K562 (cell line): ENCODE measurements at regions not wholly inside any gene's neighbourhood (a gene's known extent, or its start where the extent isn't known, plus 50 kb on each side); places are given as distances from the start of the nearest gene placed in this dataset.

Source experiments
- FOXJ2 ChIP-seq: fragments of 200-800 bp; sonication (Bioruptor generic); IDR thresholded peaks from 2 replicates; pipeline ENCODE4 v1.6.1; 2016; ENCODE audit warnings: missing genetic modification characterization, missing compliant biosample characterization
- MAFG ChIP-seq: fragments of 450-650 bp; conservative IDR thresholded peaks from 2 replicates; pipeline ENCODE4 v1.6.1; 2016; ENCODE audit warnings: missing genetic modification characterization, missing compliant biosample characterization
- TCF3 ChIP-seq: sonication (generic); formaldehyde crosslinking; IDR thresholded peaks from 2 replicates; pipeline ENCODE4 v1.4.0; 2020; ENCODE audit warnings: mild to moderate bottlenecking, missing genetic modification reagents
- TGIF2 ChIP-seq: sonication (generic); formaldehyde crosslinking; IDR thresholded peaks from 2 replicates; pipeline ENCODE4 v1.8.1; 2022; ENCODE audit warnings: mild to moderate bottlenecking, missing genetic modification reagents, moderate library complexity
- ZZZ3 ChIP-seq: fragments of 450-650 bp; IDR thresholded peaks from 2 replicates; pipeline ENCODE4 v1.6.1; 2016; ENCODE audit warnings: antibody characterized with exemption, mild to moderate bottlenecking, moderate library complexity
- TF ChIP-seq, protein P1 (sequence below): sonication (generic); formaldehyde crosslinking; IDR thresholded peaks from 2 replicates; pipeline ENCODE4 v1.8.0; 2023; ENCODE audit warnings: mild to moderate bottlenecking, missing genetic modification reagents
- TF ChIP-seq, protein P2 (sequence below): sonication (generic); IDR thresholded peaks from 2 replicates; pipeline ENCODE4 v1.6.1; 2016
- TF ChIP-seq, protein P3 (sequence below), 2 experiments: fragments of 450-650 bp; formaldehyde crosslinking in 1 of 2; IDR thresholded peaks; 2 replicates each; pipeline versions ENCODE4 v1.4.0 to v1.6.1; 2014 to 2020; ENCODE audit warnings: mild to moderate bottlenecking in 2 of 2, borderline replicate concordance in 1 of 2, low read depth in 1 of 2
- TF ChIP-seq, protein P4 (sequence below): fragments of 450-650 bp; IDR thresholded peaks from 2 replicates; pipeline ENCODE4 v1.6.1; 2017; ENCODE audit warnings: antibody characterized with exemption, mild to moderate bottlenecking

DNA sequence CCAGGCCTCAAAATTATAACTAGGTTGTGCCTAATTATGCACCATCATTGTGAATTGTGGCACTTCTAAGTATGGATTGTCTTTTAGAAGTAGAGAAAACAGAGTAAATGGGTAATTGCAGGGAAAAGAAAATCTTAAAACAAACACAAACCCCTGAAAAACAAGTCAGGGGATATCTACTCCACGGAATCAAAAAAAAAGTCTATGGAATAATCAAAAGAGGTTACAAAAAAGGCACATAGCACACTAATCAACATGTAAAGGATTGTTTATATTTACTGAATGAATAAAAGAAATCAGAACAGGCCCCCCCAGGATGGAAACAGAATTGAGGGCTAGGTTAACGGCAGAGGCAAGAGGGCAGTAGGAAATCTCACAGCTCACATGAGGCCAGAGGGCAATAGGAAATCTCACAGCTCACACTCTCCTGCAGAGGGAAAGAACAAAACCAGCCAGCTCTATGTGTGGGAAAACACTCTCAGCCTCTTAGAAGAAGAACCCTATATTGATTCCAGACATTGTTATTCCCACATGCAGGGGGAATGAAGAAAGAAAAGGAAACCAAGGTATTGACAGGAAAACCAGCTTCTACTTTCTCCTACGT, 72.7 kb upstream of the FNDC3B start (continued):
- TF ChIP-seq, protein P1, sequence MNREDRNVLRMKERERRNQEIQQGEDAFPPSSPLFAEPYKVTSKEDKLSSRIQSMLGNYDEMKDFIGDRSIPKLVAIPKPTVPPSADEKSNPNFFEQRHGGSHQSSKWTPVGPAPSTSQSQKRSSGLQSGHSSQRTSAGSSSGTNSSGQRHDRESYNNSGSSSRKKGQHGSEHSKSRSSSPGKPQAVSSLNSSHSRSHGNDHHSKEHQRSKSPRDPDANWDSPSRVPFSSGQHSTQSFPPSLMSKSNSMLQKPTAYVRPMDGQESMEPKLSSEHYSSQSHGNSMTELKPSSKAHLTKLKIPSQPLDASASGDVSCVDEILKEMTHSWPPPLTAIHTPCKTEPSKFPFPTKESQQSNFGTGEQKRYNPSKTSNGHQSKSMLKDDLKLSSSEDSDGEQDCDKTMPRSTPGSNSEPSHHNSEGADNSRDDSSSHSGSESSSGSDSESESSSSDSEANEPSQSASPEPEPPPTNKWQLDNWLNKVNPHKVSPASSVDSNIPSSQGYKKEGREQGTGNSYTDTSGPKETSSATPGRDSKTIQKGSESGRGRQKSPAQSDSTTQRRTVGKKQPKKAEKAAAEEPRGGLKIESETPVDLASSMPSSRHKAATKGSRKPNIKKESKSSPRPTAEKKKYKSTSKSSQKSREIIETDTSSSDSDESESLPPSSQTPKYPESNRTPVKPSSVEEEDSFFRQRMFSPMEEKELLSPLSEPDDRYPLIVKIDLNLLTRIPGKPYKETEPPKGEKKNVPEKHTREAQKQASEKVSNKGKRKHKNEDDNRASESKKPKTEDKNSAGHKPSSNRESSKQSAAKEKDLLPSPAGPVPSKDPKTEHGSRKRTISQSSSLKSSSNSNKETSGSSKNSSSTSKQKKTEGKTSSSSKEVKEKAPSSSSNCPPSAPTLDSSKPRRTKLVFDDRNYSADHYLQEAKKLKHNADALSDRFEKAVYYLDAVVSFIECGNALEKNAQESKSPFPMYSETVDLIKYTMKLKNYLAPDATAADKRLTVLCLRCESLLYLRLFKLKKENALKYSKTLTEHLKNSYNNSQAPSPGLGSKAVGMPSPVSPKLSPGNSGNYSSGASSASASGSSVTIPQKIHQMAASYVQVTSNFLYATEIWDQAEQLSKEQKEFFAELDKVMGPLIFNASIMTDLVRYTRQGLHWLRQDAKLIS (CRISPR knock-in tag): no peak
- TF ChIP-seq, protein P2, sequence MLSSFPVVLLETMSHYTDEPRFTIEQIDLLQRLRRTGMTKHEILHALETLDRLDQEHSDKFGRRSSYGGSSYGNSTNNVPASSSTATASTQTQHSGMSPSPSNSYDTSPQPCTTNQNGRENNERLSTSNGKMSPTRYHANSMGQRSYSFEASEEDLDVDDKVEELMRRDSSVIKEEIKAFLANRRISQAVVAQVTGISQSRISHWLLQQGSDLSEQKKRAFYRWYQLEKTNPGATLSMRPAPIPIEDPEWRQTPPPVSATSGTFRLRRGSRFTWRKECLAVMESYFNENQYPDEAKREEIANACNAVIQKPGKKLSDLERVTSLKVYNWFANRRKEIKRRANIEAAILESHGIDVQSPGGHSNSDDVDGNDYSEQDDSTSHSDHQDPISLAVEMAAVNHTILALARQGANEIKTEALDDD: no peak
- TF ChIP-seq, protein P3, sequence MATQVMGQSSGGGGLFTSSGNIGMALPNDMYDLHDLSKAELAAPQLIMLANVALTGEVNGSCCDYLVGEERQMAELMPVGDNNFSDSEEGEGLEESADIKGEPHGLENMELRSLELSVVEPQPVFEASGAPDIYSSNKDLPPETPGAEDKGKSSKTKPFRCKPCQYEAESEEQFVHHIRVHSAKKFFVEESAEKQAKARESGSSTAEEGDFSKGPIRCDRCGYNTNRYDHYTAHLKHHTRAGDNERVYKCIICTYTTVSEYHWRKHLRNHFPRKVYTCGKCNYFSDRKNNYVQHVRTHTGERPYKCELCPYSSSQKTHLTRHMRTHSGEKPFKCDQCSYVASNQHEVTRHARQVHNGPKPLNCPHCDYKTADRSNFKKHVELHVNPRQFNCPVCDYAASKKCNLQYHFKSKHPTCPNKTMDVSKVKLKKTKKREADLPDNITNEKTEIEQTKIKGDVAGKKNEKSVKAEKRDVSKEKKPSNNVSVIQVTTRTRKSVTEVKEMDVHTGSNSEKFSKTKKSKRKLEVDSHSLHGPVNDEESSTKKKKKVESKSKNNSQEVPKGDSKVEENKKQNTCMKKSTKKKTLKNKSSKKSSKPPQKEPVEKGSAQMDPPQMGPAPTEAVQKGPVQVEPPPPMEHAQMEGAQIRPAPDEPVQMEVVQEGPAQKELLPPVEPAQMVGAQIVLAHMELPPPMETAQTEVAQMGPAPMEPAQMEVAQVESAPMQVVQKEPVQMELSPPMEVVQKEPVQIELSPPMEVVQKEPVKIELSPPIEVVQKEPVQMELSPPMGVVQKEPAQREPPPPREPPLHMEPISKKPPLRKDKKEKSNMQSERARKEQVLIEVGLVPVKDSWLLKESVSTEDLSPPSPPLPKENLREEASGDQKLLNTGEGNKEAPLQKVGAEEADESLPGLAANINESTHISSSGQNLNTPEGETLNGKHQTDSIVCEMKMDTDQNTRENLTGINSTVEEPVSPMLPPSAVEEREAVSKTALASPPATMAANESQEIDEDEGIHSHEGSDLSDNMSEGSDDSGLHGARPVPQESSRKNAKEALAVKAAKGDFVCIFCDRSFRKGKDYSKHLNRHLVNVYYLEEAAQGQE (IDR thresholded peaks at IDR 0.05; ENCODE audit: borderline replicate concordance): no peak
- TF ChIP-seq, protein P3 (CRISPR knock-in tag; IDR thresholded peaks at IDR 0.05; ENCODE audit: low read depth): no peak
- no peak for TF ChIP-seq TGIF2 (CRISPR knock-in tag)
- TF ChIP-seq, protein P4, sequence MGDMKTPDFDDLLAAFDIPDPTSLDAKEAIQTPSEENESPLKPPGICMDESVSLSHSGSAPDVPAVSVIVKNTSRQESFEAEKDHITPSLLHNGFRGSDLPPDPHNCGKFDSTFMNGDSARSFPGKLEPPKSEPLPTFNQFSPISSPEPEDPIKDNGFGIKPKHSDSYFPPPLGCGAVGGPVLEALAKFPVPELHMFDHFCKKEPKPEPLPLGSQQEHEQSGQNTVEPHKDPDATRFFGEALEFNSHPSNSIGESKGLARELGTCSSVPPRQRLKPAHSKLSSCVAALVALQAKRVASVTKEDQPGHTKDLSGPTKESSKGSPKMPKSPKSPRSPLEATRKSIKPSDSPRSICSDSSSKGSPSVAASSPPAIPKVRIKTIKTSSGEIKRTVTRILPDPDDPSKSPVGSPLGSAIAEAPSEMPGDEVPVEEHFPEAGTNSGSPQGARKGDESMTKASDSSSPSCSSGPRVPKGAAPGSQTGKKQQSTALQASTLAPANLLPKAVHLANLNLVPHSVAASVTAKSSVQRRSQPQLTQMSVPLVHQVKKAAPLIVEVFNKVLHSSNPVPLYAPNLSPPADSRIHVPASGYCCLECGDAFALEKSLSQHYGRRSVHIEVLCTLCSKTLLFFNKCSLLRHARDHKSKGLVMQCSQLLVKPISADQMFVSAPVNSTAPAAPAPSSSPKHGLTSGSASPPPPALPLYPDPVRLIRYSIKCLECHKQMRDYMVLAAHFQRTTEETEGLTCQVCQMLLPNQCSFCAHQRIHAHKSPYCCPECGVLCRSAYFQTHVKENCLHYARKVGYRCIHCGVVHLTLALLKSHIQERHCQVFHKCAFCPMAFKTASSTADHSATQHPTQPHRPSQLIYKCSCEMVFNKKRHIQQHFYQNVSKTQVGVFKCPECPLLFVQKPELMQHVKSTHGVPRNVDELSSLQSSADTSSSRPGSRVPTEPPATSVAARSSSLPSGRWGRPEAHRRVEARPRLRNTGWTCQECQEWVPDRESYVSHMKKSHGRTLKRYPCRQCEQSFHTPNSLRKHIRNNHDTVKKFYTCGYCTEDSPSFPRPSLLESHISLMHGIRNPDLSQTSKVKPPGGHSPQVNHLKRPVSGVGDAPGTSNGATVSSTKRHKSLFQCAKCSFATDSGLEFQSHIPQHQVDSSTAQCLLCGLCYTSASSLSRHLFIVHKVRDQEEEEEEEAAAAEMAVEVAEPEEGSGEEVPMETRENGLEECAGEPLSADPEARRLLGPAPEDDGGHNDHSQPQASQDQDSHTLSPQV: no peak
- TF ChIP-seq TCF3: no peak
- no peak for TF ChIP-seq FOXJ2
- 0 out of 2 replicates have a peak, but pooled peaks have one; percentile 9 for TF ChIP-seq MAFG
- TF ChIP-seq ZZZ3: no peak
